ENCODE measurements at regions not wholly inside any gene's neighbourhood (a gene's known extent, or its start where the extent isn't known, plus 50 kb on each side); places are given as distances from the start of the nearest gene placed in this dataset.

- no peak for TF ChIP-seq POLR2AphosphoS5 (IDR thresholded peaks at IDR 0.05)
- peak in 2 of 5 experiments; percentile 13 to 14 for TF ChIP-seq CTCF (IDR thresholded peaks at IDR 0.05)
- TF ChIP-seq POLR2A (IDR thresholded peaks at IDR 0.05): no peak
Measured at GRCh38 chr4:23455456-23456158, 434.2 kb downstream of the PPARGC1A start.

Data from transverse colon (tissue), 4 donors.